OCI-LY7 (cell line): ENCODE measurements at regions not wholly inside any gene's neighbourhood (a gene's known extent, or its start where the extent isn't known, plus 50 kb on each side); places are given as distances from the start of the nearest gene placed in this dataset.

Source experiments
- BruUV-seq: library from RNA; stranded (reverse); fragments of 400-500 nt; replicated peaks from 2 replicates; lab custom pipeline; 2021; lab: Mats Ljungman, UMichigan
- CTCF ChIA-PET: fragments of 300-600 bp; sonication (Branson Sonifier 250); formaldehyde crosslinking; loops from one replicate; lab custom pipeline; 2022; ENCODE audit warnings: antibody characterized with exemption; ENCODE audit not compliant: unreplicated experiment; lab: Charles Lee
- POLR2A ChIA-PET: fragments of 300-600 bp; sonication (Branson Sonifier 250); formaldehyde crosslinking; loops from one replicate; lab custom pipeline; 2022; ENCODE audit warnings: antibody characterized with exemption; lab: Charles Lee
- DNase-seq: peaks from one replicate; pipeline ENCODE4 v3.0.0-alpha.2; 2015; ENCODE audit warnings: low spot score
- H2AFZ ChIP-seq: fragments of 200-600 bp; sonication (generic), shearing (Covaris generic); 2 replicates; pipeline ENCODE4 v1.6.1; 2014; ENCODE audit warnings: mild to moderate bottlenecking, antibody characterized with exemption, low read length, moderate library complexity
- H3K27ac ChIP-seq: fragments of 200-600 bp; sonication (generic); 2 replicates; pipeline ENCODE4 v1.5.1; 2014; ENCODE audit warnings: mixed run types, low read depth, mild to moderate bottlenecking, moderate library complexity, low read length, inconsistent platforms; ENCODE audit not compliant: poor library complexity, severe bottlenecking
- H3K36me3 ChIP-seq: fragments of 200-600 bp; sonication (generic); 2 replicates; pipeline ENCODE4 v1.6.1; 2014; ENCODE audit warnings: mild to moderate bottlenecking, antibody characterized with exemption, low read length, moderate library complexity, mixed read lengths; ENCODE audit not compliant: insufficient read depth
- H3K4me1 ChIP-seq: fragments of 200-600 bp; sonication (generic); 2 replicates; pipeline ENCODE4 v1.5.1; 2014; ENCODE audit warnings: mild to moderate bottlenecking, low read length; ENCODE audit not compliant: insufficient read depth, poor library complexity, severe bottlenecking
- H3K4me2 ChIP-seq: fragments of 200-600 bp; sonication (generic); 2 replicates; pipeline ENCODE4 v1.6.1; 2014; ENCODE audit warnings: mild to moderate bottlenecking, low read length
- H3K4me3 ChIP-seq: fragments of 200-600 bp; sonication (generic); 2 replicates; pipeline ENCODE4 v1.5.1; 2014; ENCODE audit warnings: mild to moderate bottlenecking, low read depth, low read length; ENCODE audit not compliant: poor library complexity, severe bottlenecking
- H3K79me2 ChIP-seq: fragments of 200-600 bp; sonication (generic); 2 replicates; pipeline ENCODE4 v1.6.1; 2016; ENCODE audit warnings: low read depth, mild to moderate bottlenecking, low read length, moderate library complexity, mixed read lengths; ENCODE audit not compliant: insufficient read depth
- H3K9me2 ChIP-seq: fragments of 200-600 bp; sonication (generic); 2 replicates; pipeline ENCODE4 v1.6.1; 2016; ENCODE audit warnings: mild to moderate bottlenecking, low read length, mixed read lengths; ENCODE audit not compliant: insufficient read depth
- H3K9me3 ChIP-seq: fragments of 200-600 bp; sonication (generic); 2 replicates; pipeline ENCODE4 v1.6.1; 2014; ENCODE audit warnings: mild to moderate bottlenecking, mixed run types, low read length, mixed read lengths
- H4K20me1 ChIP-seq: fragments of 200-600 bp; sonication (generic); 2 replicates; pipeline ENCODE4 v1.6.1; 2014; ENCODE audit warnings: mild to moderate bottlenecking, antibody characterized with exemption, low read length, moderate library complexity, mixed read lengths; ENCODE audit not compliant: insufficient read depth
- CTCF ChIP-seq: fragments of 200-600 bp; sonication (generic); conservative IDR thresholded peaks from 2 replicates; pipeline ENCODE4 v1.5.1; 2014; ENCODE audit warnings: mild to moderate bottlenecking, antibody characterized with exemption, low read length, moderate library complexity, mixed read lengths
- EZH2phosphoT487 ChIP-seq: fragments of 200-600 bp; sonication (generic); IDR thresholded peaks from 2 replicates; pipeline ENCODE4 v1.6.1; 2018; ENCODE audit warnings: low read depth, borderline replicate concordance, mild to moderate bottlenecking, mixed run types, antibody characterized with exemption, low read length, moderate library complexity, mixed read lengths
- intact Hi-C: fragments of 100-400 bp; cut with micrococcal nuclease; formaldehyde crosslinking; loops from one replicate; pipeline ENCODE4 v1.10.0; 2022; ENCODE audit not compliant: unreplicated experiment

GRCh38 chr2:120560330-120560729 lies 175.3 kb upstream of the GLI2 start:
- TF ChIP-seq EZH2phosphoT487 (no peak), CTCF (no peak)
- no peaks in the 10 kb centered on the region for H3K4me1 ChIP-seq
- no peak overlapping the region for H3K27ac ChIP-seq
- ChIA-PET CTCF (no interaction called here), POLR2A (no interaction called here)
- H4K20me1 ChIP-seq, result no peaks in the 10 kb centered on the region
- no peak overlapping the region for H3K4me3 ChIP-seq
- H3K4me2 ChIP-seq, result no peak overlapping the region
- DNase-seq, result no peak
- no peaks in the 10 kb centered on the region for H3K36me3 ChIP-seq
- BruUV-seq, result no TSS peak
- no peaks in the 10 kb centered on the region for H3K9me3 ChIP-seq
- intact Hi-C loops, result no loop called here
- H2AFZ ChIP-seq, result no peak overlapping the region
- H3K9me2 ChIP-seq, result no peaks in the 10 kb centered on the region
- H3K79me2 ChIP-seq, result no peaks in the 10 kb centered on the region

- ChIA-PET CTCF (no interaction called here), POLR2A (no interaction called here)
- Histone ChIP-seq H2AFZ (no peak overlapping the region), H3K4me3 (no peak overlapping the region), H3K9me2 (no peaks in the 10 kb centered on the region), H3K4me2 (no peak overlapping the region), H3K4me1 (no peaks in the 10 kb centered on the region), H3K9me3 (no peaks in the 10 kb centered on the region), H3K36me3 (no peaks in the 10 kb centered on the region), H4K20me1 (no peaks in the 10 kb centered on the region), H3K79me2 (no peaks in the 10 kb centered on the region), H3K27ac (no peak overlapping the region)
- intact Hi-C loops, result no loop called here
- DNase-seq, result no peak
- TF ChIP-seq CTCF (no peak), EZH2phosphoT487 (no peak)
- BruUV-seq, result no TSS peak
These were observed 174.2 kb upstream of the GLI2 start for GRCh38 chr2:120561379-120562035.

GRCh38 chr2:120562218-120563005 lies 173.3 kb upstream of the GLI2 start:
- Histone ChIP-seq H2AFZ (no peak overlapping the region), H3K9me2 (no peaks in the 10 kb centered on the region), H4K20me1 (no peaks in the 10 kb centered on the region), H3K4me2 (no peak overlapping the region), H3K9me3 (no peaks in the 10 kb centered on the region), H3K36me3 (no peaks in the 10 kb centered on the region), H3K4me3 (no peak overlapping the region), H3K4me1 (no peaks in the 10 kb centered on the region), H3K79me2 (no peaks in the 10 kb centered on the region), H3K27ac (no peak overlapping the region)
- ChIA-PET POLR2A (interaction anchor here (0.7 kb wide), 1 partner anchor 24 kb away, joined by 3 read pairs; no protein-coding TSS in a partner anchor), CTCF (no interaction called here)
- TF ChIP-seq CTCF (no peak), EZH2phosphoT487 (no peak)
- BruUV-seq, result no TSS peak
- intact Hi-C loops, result no loop called here
- DNase-seq, result no peak
